ENCODE measurements at regions not wholly inside any gene's neighbourhood (a gene's known extent, or its start where the extent isn't known, plus 50 kb on each side); places are given as distances from the start of the nearest gene placed in this dataset.

- no peak for TF ChIP-seq CTCF (IDR thresholded peaks at IDR 0.05)
- no peak for TF ChIP-seq POLR2A (IDR thresholded peaks at IDR 0.05)
- H3K27me3 ChIP-seq, result no peaks in the 10 kb centered on the region
- WGBS, 2 donors, result 72 to 82% methylated on average over 3 of the region's 3 CpGs
- no peak for DNase-seq
- no peaks in the 10 kb centered on the region for H3K4me1 ChIP-seq
- H3K9me3 ChIP-seq, result no peaks in the 10 kb centered on the region
- H3K27ac ChIP-seq, result no peak overlapping the region
- intact Hi-C loops (cut with DNase I), result no loop called here
- no peak overlapping the region for H3K4me3 ChIP-seq (replicated peaks in 1 of 3)
- no peaks in the 10 kb centered on the region for H3K36me3 ChIP-seq
These were observed 53.2 kb upstream of the SPTLC3 start for GRCh38 chr20:12955611-12956010.

GRCh38 chr20:12956303-12956702, 52.5 kb upstream of the SPTLC3 start:
- no peak for TF ChIP-seq CTCF (IDR thresholded peaks at IDR 0.05)
- H3K27me3 ChIP-seq, result no peaks in the 10 kb centered on the region

GRCh38 chr20:12957968-12958367, 50.8 kb upstream of the SPTLC3 start:
- TF ChIP-seq CTCF (IDR thresholded peaks at IDR 0.05) (no peak), POLR2A (IDR thresholded peaks at IDR 0.05) (no peak)

More at GRCh38 chr20:12956303-12956702, 52.5 kb upstream of the SPTLC3 start:
- H3K4me3 ChIP-seq (replicated peaks in 1 of 3), result no peak overlapping the region
- no peak overlapping the region for H3K27ac ChIP-seq
- no peaks in the 10 kb centered on the region for H3K4me1 ChIP-seq
- no peaks in the 10 kb centered on the region for H3K36me3 ChIP-seq
- intact Hi-C loops (cut with DNase I), result no loop called here
- H3K9me3 ChIP-seq, result no peaks in the 10 kb centered on the region
- no peak for DNase-seq

More at GRCh38 chr20:12957968-12958367, 50.8 kb upstream of the SPTLC3 start:
- no peak for DNase-seq
- Histone ChIP-seq H3K27me3 (no peaks in the 10 kb centered on the region), H3K4me1 (peaks cover 0 to under 1% of the 10 kb centered on the region in 2 donors), H3K36me3 (no peaks in the 10 kb centered on the region), H3K4me3 (replicated peaks in 1 of 3) (no peak overlapping the region), H3K27ac (no peak overlapping the region), H3K9me3 (no peaks in the 10 kb centered on the region)
- 76 to 86% methylated on average over 2 of the region's 2 CpGs for WGBS, 2 donors
- intact Hi-C loops (cut with DNase I), result no loop called here
